Lower lobe of right lung (tissue), 2 donors: ENCODE measurements at regions not wholly inside any gene's neighbourhood (a gene's known extent, or its start where the extent isn't known, plus 50 kb on each side); places are given as distances from the start of the nearest gene placed in this dataset.

Experiments
- ATAC-seq, 2 donors: fragments of 200-7000 bp; cut with Tn5 transposase; one replicate each; pipeline ENCODE4 v1.9.1; 2020 to 2022; ENCODE audit warnings: mild to moderate bottlenecking in 2 of 2, moderate library complexity in 2 of 2
- DNase-seq: peaks from one replicate; pipeline ENCODE4 v3.0.0-alpha.2; 2020
- H3K27ac ChIP-seq: fragments of 200-600 bp; one replicate; pipeline ENCODE4 v1.8.0; 2022
- H3K27me3 ChIP-seq: fragments of 200-600 bp; one replicate; pipeline ENCODE4 v1.8.0; 2022; ENCODE audit warnings: low read depth
- H3K36me3 ChIP-seq: fragments of 200-600 bp; one replicate; pipeline ENCODE4 v1.8.0; 2022; ENCODE audit warnings: mild to moderate bottlenecking
- H3K4me1 ChIP-seq: fragments of 200-600 bp; one replicate; pipeline ENCODE4 v1.8.0; 2022
- H3K4me3 ChIP-seq: fragments of 200-600 bp; one replicate; pipeline ENCODE4 v1.8.0; 2022; ENCODE audit warnings: mild to moderate bottlenecking
- H3K9me3 ChIP-seq: fragments of 200-600 bp; one replicate; pipeline ENCODE4 v1.8.0; 2022
- intact Hi-C: fragments of 100-400 bp; cut with DNase I; formaldehyde crosslinking; loops from one replicate; pipeline ENCODE4 v1.11.0; 2022
- TF ChIP-seq, protein P1 (sequence below): fragments of 200-600 bp; IDR thresholded peaks from one replicate; pipeline ENCODE4 v1.8.0; 2022; ENCODE audit warnings: antibody characterized with exemption, mild to moderate bottlenecking
- donor health status: DM: no; HTN: yes; CAD: no; lungs with severe emphysema.

DNA sequence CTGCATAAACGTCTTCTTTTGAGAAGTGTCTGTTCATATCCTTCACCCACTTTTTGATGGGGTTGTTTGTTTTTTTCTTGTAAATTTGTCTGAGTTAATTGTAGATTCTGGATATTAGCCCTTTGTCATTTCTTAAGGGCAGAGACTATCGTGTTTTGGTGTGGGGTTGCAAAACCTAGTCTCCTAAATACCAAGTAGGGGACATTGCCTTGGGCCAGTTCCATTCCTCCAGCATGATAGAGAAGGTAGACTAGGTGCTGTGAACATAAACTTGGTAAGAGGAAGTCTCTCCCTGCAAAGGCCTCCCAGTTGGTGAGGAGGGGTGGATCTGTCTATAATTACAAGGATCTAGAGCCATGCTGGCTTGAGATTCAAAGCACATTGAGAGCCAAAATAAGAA is 390.7 kb downstream of the VRK1 start:
- no peak overlapping the region for H3K27ac ChIP-seq
- intact Hi-C loops, result no loop called here
- H3K9me3 ChIP-seq, result no peaks in the 10 kb centered on the region
- ATAC-seq (no peak), DNase-seq (no peak)
- H3K4me3 ChIP-seq, result no peak overlapping the region
- H3K27me3 ChIP-seq, result no peaks in the 10 kb centered on the region
- no peaks in the 10 kb centered on the region for H3K4me1 ChIP-seq
- TF ChIP-seq, protein P1, sequence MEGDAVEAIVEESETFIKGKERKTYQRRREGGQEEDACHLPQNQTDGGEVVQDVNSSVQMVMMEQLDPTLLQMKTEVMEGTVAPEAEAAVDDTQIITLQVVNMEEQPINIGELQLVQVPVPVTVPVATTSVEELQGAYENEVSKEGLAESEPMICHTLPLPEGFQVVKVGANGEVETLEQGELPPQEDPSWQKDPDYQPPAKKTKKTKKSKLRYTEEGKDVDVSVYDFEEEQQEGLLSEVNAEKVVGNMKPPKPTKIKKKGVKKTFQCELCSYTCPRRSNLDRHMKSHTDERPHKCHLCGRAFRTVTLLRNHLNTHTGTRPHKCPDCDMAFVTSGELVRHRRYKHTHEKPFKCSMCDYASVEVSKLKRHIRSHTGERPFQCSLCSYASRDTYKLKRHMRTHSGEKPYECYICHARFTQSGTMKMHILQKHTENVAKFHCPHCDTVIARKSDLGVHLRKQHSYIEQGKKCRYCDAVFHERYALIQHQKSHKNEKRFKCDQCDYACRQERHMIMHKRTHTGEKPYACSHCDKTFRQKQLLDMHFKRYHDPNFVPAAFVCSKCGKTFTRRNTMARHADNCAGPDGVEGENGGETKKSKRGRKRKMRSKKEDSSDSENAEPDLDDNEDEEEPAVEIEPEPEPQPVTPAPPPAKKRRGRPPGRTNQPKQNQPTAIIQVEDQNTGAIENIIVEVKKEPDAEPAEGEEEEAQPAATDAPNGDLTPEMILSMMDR, result no peak
- no peaks in the 10 kb centered on the region for H3K36me3 ChIP-seq

DNA sequence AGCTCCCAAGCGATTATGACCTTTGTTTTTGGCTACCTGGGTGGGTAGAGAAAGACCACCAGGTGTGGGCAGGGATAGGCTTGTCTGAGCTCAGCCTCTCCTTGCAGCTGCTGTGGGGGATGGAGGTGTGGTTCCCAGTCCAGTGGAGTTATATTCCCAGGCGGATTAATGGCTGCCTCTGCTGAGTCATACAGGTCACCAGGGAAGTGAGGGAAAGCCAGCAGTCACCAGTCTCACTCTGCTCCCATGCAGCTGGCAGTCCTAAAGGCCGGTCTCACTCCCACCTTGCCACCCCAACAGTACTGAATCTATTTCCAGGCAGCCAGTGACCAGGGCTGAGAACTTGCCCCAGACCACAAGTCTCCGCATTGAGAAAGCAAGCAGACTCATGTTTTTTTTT is 399.2 kb downstream of the VRK1 start:
- Histone ChIP-seq H3K4me3 (no peak overlapping the region), H3K9me3 (peaks cover 8% of the 10 kb centered on the region), H3K27me3 (no peaks in the 10 kb centered on the region), H3K36me3 (no peaks in the 10 kb centered on the region), H3K27ac (no peak overlapping the region), H3K4me1 (no peaks in the 10 kb centered on the region)
- DNase-seq (no peak), ATAC-seq (no peak)
- intact Hi-C loops, result no loop called here
- TF ChIP-seq, protein P1, result no peak

DNA sequence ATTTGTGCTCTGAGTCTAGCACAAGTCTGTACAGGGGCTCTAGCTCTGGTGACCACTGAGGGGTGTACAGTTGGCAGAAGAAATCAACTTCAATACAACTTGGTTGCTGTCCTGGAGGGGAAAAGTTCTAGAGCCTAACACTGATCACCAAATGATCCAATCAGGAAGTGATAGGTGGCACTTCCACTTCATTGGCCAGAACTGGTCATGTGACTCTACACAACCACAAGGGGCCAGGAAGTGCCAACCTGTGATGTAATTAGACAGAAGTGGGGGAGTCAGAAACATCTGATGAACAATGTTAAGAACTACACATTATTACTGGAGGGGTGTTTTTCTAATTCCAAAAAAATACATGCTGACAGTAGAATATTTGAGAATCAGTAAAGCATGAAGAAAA is 401.6 kb downstream of the VRK1 start:
- TF ChIP-seq, protein P1, result no peak
- intact Hi-C loops, result no loop called here
- no peak for ATAC-seq

DNA sequence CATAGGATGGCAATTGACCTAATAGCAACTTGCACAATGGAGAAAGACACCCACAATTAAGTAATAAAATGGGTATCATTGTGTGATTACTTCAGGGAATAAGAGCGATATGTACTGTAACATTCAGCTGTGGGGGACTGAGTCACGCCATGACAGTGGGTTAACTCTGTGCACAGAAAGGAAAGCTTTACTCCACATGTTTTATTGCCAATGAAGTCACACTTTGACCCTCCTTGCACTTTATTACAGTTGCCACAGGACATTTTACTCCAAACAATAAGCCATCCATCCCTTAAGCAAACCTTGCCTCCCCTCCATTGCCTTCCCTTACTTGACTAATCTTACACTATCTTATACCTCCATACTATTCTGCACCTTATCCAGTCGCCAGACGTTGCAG is 403.1 kb downstream of the VRK1 start:
- Histone ChIP-seq H3K4me1 (no peaks in the 10 kb centered on the region), H3K4me3 (no peak overlapping the region), H3K27ac (no peak overlapping the region), H3K9me3 (peaks cover under 1% of the 10 kb centered on the region), H3K36me3 (no peaks in the 10 kb centered on the region), H3K27me3 (no peaks in the 10 kb centered on the region)
- DNase-seq, result no peak
- ATAC-seq, result no peak
- TF ChIP-seq, protein P1, result no peak
- intact Hi-C loops, result no loop called here

More for the DNA sequence above, 401.6 kb downstream of the VRK1 start:
- no peaks in the 10 kb centered on the region for H3K4me1 ChIP-seq
- no peak overlapping the region for H3K4me3 ChIP-seq
- H3K36me3 ChIP-seq, result no peaks in the 10 kb centered on the region
- peaks cover 8% of the 10 kb centered on the region for H3K9me3 ChIP-seq
- DNase-seq, result no peak
- H3K27me3 ChIP-seq, result no peaks in the 10 kb centered on the region
- H3K27ac ChIP-seq, result no peak overlapping the region

DNA sequence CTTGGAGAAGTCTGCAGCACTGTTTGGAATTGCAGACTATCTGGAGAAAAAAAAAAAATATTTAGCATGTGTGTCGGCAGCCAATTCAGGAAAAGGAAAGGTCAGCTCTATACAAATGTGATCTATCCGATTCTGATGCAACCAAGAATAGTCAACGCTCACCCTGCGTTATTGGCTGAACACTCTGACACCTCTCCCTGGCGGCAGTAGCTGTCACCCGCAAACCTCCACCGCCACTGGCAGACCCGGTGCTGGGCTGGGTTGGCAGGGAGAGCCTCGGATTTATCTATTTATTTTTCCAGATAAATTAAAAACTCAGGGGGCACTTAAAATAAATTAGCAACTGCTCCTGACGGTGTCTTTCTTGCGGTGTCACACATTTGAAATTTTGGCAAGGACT is 409.7 kb downstream of the VRK1 start:
- intact Hi-C loops, result no loop called here
- TF ChIP-seq, protein P1, result no peak
- no peak for ATAC-seq
- Histone ChIP-seq H3K27ac (no peak overlapping the region), H3K36me3 (no peaks in the 10 kb centered on the region), H3K4me1 (no peaks in the 10 kb centered on the region), H3K27me3 (no peaks in the 10 kb centered on the region), H3K4me3 (no peak overlapping the region), H3K9me3 (no peaks in the 10 kb centered on the region)
- no peak for DNase-seq

DNA sequence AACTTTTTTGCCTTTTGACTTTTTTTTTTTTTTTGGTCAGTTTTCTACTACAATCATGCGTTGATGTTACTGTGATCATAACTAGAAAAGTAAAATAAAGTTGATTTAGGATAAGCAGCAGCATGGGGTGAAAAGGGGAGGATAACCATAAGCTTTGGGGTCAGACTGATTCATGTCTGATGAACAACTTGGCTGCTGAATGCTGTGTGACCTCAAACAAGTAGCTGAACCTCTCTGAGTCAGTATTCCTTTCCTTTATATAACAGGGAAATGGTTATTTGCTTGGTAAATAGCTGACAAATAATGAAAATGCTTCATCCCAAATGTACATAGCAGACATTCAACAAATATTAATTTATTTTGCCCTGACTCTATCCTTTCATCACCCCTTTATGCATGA is 413.0 kb downstream of the VRK1 start:
- Histone ChIP-seq H3K9me3 (no peaks in the 10 kb centered on the region), H3K4me1 (no peaks in the 10 kb centered on the region), H3K4me3 (no peak overlapping the region), H3K36me3 (no peaks in the 10 kb centered on the region), H3K27me3 (peaks cover 3% of the 10 kb centered on the region), H3K27ac (no peak overlapping the region)
- DNase-seq (no peak), ATAC-seq (no peak)
- TF ChIP-seq, protein P1, result no peak
- intact Hi-C loops, result no loop called here
